ENCODE measurements at regions not wholly inside any gene's neighbourhood (a gene's known extent, or its start where the extent isn't known, plus 50 kb on each side); places are given as distances from the start of the nearest gene placed in this dataset.

DNA sequence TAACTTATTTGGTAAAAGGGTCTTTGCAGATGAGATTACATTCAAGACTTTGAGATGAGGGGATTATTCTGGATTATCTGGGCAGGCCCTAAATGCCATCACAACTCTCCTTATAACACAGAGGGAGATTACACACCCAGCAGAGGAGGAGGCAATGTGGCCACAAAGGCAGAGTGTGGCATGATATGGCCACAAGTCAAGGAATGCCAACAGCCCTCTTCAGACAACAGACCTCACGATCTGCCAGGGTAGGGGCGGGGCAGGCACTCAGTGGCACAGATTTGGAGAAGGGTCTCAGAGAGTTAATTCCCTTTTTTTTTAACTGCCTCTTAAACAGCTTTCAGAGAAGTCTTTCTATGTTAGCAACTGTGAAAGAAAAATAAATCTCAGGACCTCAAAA, 96.9 kb downstream of the CYP26B1 start:
- TF ChIP-seq, protein P1, sequence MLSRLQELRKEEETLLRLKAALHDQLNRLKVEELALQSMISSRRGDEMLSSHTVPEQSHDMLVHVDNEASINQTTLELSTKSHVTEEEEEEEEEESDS (CRISPR knock-in tag; IDR thresholded peaks at IDR 0.05; ENCODE audit: borderline replicate concordance), result no peak
- no peak for TF ChIP-seq ZNF256 (CRISPR knock-in tag; conservative IDR thresholded peaks at IDR 0.05)
- no peak for TF ChIP-seq ZNF616 (CRISPR knock-in tag; IDR thresholded peaks at IDR 0.05; ENCODE audit: low read depth)
- TF ChIP-seq, protein P2, sequence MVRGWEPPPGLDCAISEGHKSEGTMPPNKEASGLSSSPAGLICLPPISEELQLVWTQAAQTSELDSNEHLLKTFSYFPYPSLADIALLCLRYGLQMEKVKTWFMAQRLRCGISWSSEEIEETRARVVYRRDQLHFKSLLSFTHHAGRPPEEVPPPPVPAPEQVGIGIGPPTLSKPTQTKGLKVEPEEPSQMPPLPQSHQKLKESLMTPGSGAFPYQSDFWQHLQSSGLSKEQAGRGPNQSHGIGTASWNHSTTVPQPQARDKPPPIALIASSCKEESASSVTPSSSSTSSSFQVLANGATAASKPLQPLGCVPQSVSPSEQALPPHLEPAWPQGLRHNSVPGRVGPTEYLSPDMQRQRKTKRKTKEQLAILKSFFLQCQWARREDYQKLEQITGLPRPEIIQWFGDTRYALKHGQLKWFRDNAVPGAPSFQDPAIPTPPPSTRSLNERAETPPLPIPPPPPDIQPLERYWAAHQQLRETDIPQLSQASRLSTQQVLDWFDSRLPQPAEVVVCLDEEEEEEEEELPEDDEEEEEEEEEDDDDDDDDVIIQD (CRISPR knock-in tag; IDR thresholded peaks at IDR 0.05; ENCODE audit: low read depth), result no peak
- TF ChIP-seq HNRNPL (IDR thresholded peaks at IDR 0.05; ENCODE audit: low read depth, low read length), result no peak
- no peak for TF ChIP-seq ELF1 (CRISPR knock-in tag; IDR thresholded peaks at IDR 0.05)
- no peak for TF ChIP-seq ZNF382 (CRISPR knock-in tag; IDR thresholded peaks at IDR 0.05; ENCODE audit: borderline replicate concordance)
- no peak for TF ChIP-seq RBM22 (optimal IDR thresholded peaks at IDR 0.05; ENCODE audit: low read length)

All from HepG2 (cell line).